C4-2B (cell line): ENCODE measurements at regions not wholly inside any gene's neighbourhood (a gene's known extent, or its start where the extent isn't known, plus 50 kb on each side); places are given as distances from the start of the nearest gene placed in this dataset.

ENCODE experiments used
- CTCF ChIP-seq: fragments of 450-650 bp; conservative IDR thresholded peaks from 2 replicates; pipeline ENCODE4 v1.5.1; 2017; ENCODE audit warnings: mild to moderate bottlenecking
- ZFX ChIP-seq: fragments of 450-650 bp; IDR thresholded peaks from 2 replicates; pipeline ENCODE4 v1.6.1; 2017

- no peak for TF ChIP-seq CTCF
- no peak for TF ChIP-seq ZFX
Measured at GRCh38 chr3:48084170-48084569, 68.0 kb upstream of the MAP4 start.
